ENCODE measurements at regions not wholly inside any gene's neighbourhood (a gene's known extent, or its start where the extent isn't known, plus 50 kb on each side); places are given as distances from the start of the nearest gene placed in this dataset.

- peak; percentile 9 for DNase-seq (ENCODE audit: low read depth)
- TF ChIP-seq CTCF (IDR thresholded peaks at IDR 0.05; ENCODE audit: insufficient read depth, low read depth, low read length) = no peak
- no peak overlapping the region for H3K4me3 ChIP-seq (ENCODE audit: low read depth, low read length)
Measured at GRCh38 chr13:74773248-74773647, 639.0 kb upstream of the KLF12 start.

GRCh38 chr13:74771964-74772363, 637.8 kb upstream of the KLF12 start:
- H3K4me3 ChIP-seq (ENCODE audit: low read depth, low read length) = no peak overlapping the region
- peak; percentile 49 for DNase-seq (ENCODE audit: low read depth)
- TF ChIP-seq CTCF (IDR thresholded peaks at IDR 0.05; ENCODE audit: insufficient read depth, low read depth, low read length) = no peak

- TF ChIP-seq CTCF (IDR thresholded peaks at IDR 0.05; ENCODE audit: insufficient read depth, low read depth, low read length) = no peak
- DNase-seq (ENCODE audit: low read depth) = peak; percentile 61
Measured at GRCh38 chr13:74770361-74770760, 636.2 kb upstream of the KLF12 start.

GRCh38 chr13:74769333-74769732, 635.1 kb upstream of the KLF12 start:
- DNase-seq (ENCODE audit: low read depth) = no peak
- TF ChIP-seq CTCF (IDR thresholded peaks at IDR 0.05; ENCODE audit: insufficient read depth, low read depth, low read length) = no peak
- no peak overlapping the region for H3K4me3 ChIP-seq (ENCODE audit: low read depth, low read length)

More at GRCh38 chr13:74770361-74770760, 636.2 kb upstream of the KLF12 start:
- H3K4me3 ChIP-seq (ENCODE audit: low read depth, low read length) = no peak overlapping the region

GRCh38 chr13:74768521-74769085, 634.4 kb upstream of the KLF12 start:
- DNase-seq (ENCODE audit: low read depth) = peak; percentile 28
- no peak for TF ChIP-seq CTCF (IDR thresholded peaks at IDR 0.05; ENCODE audit: insufficient read depth, low read depth, low read length)
- H3K4me3 ChIP-seq (ENCODE audit: low read depth, low read length) = no peak overlapping the region

GRCh38 chr13:74767050-74767449, 632.8 kb upstream of the KLF12 start:
- peak; percentile 40 for DNase-seq (ENCODE audit: low read depth)
- H3K4me3 ChIP-seq (ENCODE audit: low read depth, low read length) = no peak overlapping the region

More at GRCh38 chr13:74767050-74767449, 632.8 kb upstream of the KLF12 start:
- TF ChIP-seq CTCF (IDR thresholded peaks at IDR 0.05; ENCODE audit: insufficient read depth, low read depth, low read length) = no peak

Data from fibroblast of villous mesenchyme (primary cell).